Smooth muscle cell (in vitro differentiated cells): ENCODE measurements at regions not wholly inside any gene's neighbourhood (a gene's known extent, or its start where the extent isn't known, plus 50 kb on each side); places are given as distances from the start of the nearest gene placed in this dataset.

Source experiments
- DNase-seq: peaks from one replicate; lab custom pipeline; 2025; ENCODE audit not compliant: unreplicated experiment; lab: John Stamatoyannopoulos, UW
- H2AFZ ChIP-seq: fragments of 200-600 bp; sonication (generic); 2 replicates; pipeline ENCODE4 v1.6.0; 2016; ENCODE audit warnings: antibody characterized with exemption, low read depth, mild to moderate bottlenecking
- H3F3A ChIP-seq: fragments of 200-600 bp; sonication (generic); 2 replicates; pipeline ENCODE4 v1.6.0; 2017; ENCODE audit warnings: antibody characterized with exemption, low read depth
- H3K27ac ChIP-seq: fragments of 200-600 bp; sonication (generic); 2 replicates; pipeline ENCODE4 v1.5.1; 2016; ENCODE audit warnings: low read depth, mild to moderate bottlenecking
- H3K27me3 ChIP-seq: fragments of 200-600 bp; sonication (generic); 2 replicates; pipeline ENCODE4 v1.6.1; 2016; ENCODE audit warnings: low read depth, mild to moderate bottlenecking
- H3K36me3 ChIP-seq: fragments of 200-600 bp; sonication (generic); 2 replicates; pipeline ENCODE4 v1.5.1; 2016; ENCODE audit warnings: low read depth
- H3K4me1 ChIP-seq: fragments of 200-600 bp; sonication (generic); 2 replicates; pipeline ENCODE4 v1.5.1; 2016; ENCODE audit warnings: low read depth
- H3K4me2 ChIP-seq: fragments of 200-600 bp; sonication (generic); 2 replicates; pipeline ENCODE4 v1.6.0; 2016; ENCODE audit warnings: mild to moderate bottlenecking
- H3K4me3 ChIP-seq: fragments of 200-600 bp; sonication (generic); 2 replicates; pipeline ENCODE4 v1.5.1; 2016; ENCODE audit warnings: mild to moderate bottlenecking
- H3K79me2 ChIP-seq: fragments of 200-600 bp; sonication (generic); 2 replicates; pipeline ENCODE4 v1.6.0; 2016; ENCODE audit warnings: low read depth, mild to moderate bottlenecking
- H3K9ac ChIP-seq: fragments of 200-600 bp; sonication (generic); 2 replicates; pipeline ENCODE4 v1.6.0; 2016; ENCODE audit warnings: low read depth
- H3K9me3 ChIP-seq: fragments of 200-600 bp; sonication (generic); replicated peaks from 2 replicates; pipeline ENCODE4 v1.5.1; 2016; ENCODE audit warnings: low read depth
- H4K20me1 ChIP-seq: fragments of 200-600 bp; sonication (generic); 2 replicates; pipeline ENCODE4 v1.6.0; 2016; ENCODE audit warnings: low read depth
- CTCF ChIP-seq: fragments of 200-600 bp; sonication (generic); IDR thresholded peaks from 2 replicates; pipeline ENCODE4 v1.5.1; 2017; ENCODE audit warnings: borderline replicate concordance, mild to moderate bottlenecking, antibody characterized with exemption; ENCODE audit not compliant: insufficient read depth, poor library complexity, severe bottlenecking
- WGBS: methylation state at CpG from one replicate; pipeline ENCODE4 v1.1.7; 2016; ENCODE audit warnings: low lambda C conversion rate; 5-methylcytosine and 5-hydroxymethylcytosine counted together

- H3K27me3 ChIP-seq, result no peaks in the 10 kb centered on the region
- no peak overlapping the region for H2AFZ ChIP-seq
- no peaks in the 10 kb centered on the region for H3K9me3 ChIP-seq
- H3K4me3 ChIP-seq, result no peak overlapping the region
- H3F3A ChIP-seq, result no peaks in the 10 kb centered on the region
- no peak for TF ChIP-seq CTCF
- no peaks in the 10 kb centered on the region for H3K79me2 ChIP-seq
- no peaks in the 10 kb centered on the region for H3K4me1 ChIP-seq
- H3K4me2 ChIP-seq, result no peak overlapping the region
- DNase-seq, result no peak
- no peak overlapping the region for H3K27ac ChIP-seq
- 89% methylated on average over 12 of the region's 12 CpGs for WGBS
- no peaks in the 10 kb centered on the region for H4K20me1 ChIP-seq
- no peaks in the 10 kb centered on the region for H3K36me3 ChIP-seq
- no peak overlapping the region for H3K9ac ChIP-seq
These were observed 131.5 kb upstream of the SNTG2 start for GRCh38 chr2:819121-819520.

GRCh38 chr2:817336-818015 is 133.2 kb upstream of the SNTG2 start:
- Histone ChIP-seq H3K9ac (no peak overlapping the region), H3K27ac (no peak overlapping the region), H2AFZ (no peak overlapping the region), H3K27me3 (no peaks in the 10 kb centered on the region), H3K4me1 (no peaks in the 10 kb centered on the region), H3K9me3 (no peaks in the 10 kb centered on the region), H3K79me2 (no peaks in the 10 kb centered on the region), H3F3A (no peaks in the 10 kb centered on the region), H4K20me1 (no peaks in the 10 kb centered on the region), H3K4me2 (no peak overlapping the region), H3K36me3 (no peaks in the 10 kb centered on the region), H3K4me3 (no peak overlapping the region)
- 84% methylated on average over 6 of the region's 6 CpGs for WGBS
- TF ChIP-seq CTCF, result no peak
- DNase-seq, result no peak

GRCh38 chr2:816278-816677 is 134.4 kb upstream of the SNTG2 start:
- no peak overlapping the region for H3K4me2 ChIP-seq
- H3K27me3 ChIP-seq, result no peaks in the 10 kb centered on the region
- no peaks in the 10 kb centered on the region for H3K4me1 ChIP-seq
- H3K9me3 ChIP-seq, result no peaks in the 10 kb centered on the region
- no peak overlapping the region for H3K27ac ChIP-seq
- no peaks in the 10 kb centered on the region for H3K36me3 ChIP-seq
- H4K20me1 ChIP-seq, result no peaks in the 10 kb centered on the region
- 94% methylated on average over 5 of the region's 5 CpGs for WGBS
- no peak for DNase-seq
- no peak for TF ChIP-seq CTCF
- H3K9ac ChIP-seq, result no peak overlapping the region
- H2AFZ ChIP-seq, result no peak overlapping the region
- no peak overlapping the region for H3K4me3 ChIP-seq
- no peaks in the 10 kb centered on the region for H3F3A ChIP-seq
- H3K79me2 ChIP-seq, result no peaks in the 10 kb centered on the region

GRCh38 chr2:810397-810796 is 133.2 kb upstream of the TMEM18 start:
- TF ChIP-seq CTCF, result no peak
- Histone ChIP-seq H3K4me1 (no peaks in the 10 kb centered on the region), H3K4me2 (no peak overlapping the region), H3K4me3 (no peak overlapping the region), H3F3A (no peaks in the 10 kb centered on the region), H3K27ac (no peak overlapping the region), H3K27me3 (no peaks in the 10 kb centered on the region), H2AFZ (no peak overlapping the region), H4K20me1 (no peaks in the 10 kb centered on the region), H3K36me3 (no peaks in the 10 kb centered on the region), H3K9me3 (no peaks in the 10 kb centered on the region), H3K9ac (no peak overlapping the region), H3K79me2 (no peaks in the 10 kb centered on the region)
- 85% methylated on average over 1 of the region's 1 CpG for WGBS
- DNase-seq, result no peak
